HEK293T (cell line): ENCODE measurements at regions not wholly inside any gene's neighbourhood (a gene's known extent, or its start where the extent isn't known, plus 50 kb on each side); places are given as distances from the start of the nearest gene placed in this dataset.

Experiments used
- CTCF ChIA-PET: fragments of 350-600 bp; formaldehyde crosslinking; extraction: SDS; loops from one replicate; lab custom pipeline; 2021; ENCODE audit warnings: antibody characterized with exemption, inconsistent platforms; lab: Yijun Ruan, JAX
- POLR2A ChIA-PET: fragments of 350-600 bp; formaldehyde crosslinking; extraction: SDS; loops from one replicate; lab custom pipeline; 2020; ENCODE audit warnings: antibody characterized with exemption, inconsistent platforms; lab: Yijun Ruan, JAX
- DNase-seq: peaks from one replicate; pipeline ENCODE4 v3.0.0; 2012; ENCODE audit warnings: mixed read lengths; ENCODE audit errors: extremely low spot score
- ARNT ChIP-seq: fragments of 450-650 bp; IDR thresholded peaks from 2 replicates; pipeline ENCODE4 v1.6.1; 2017; ENCODE audit warnings: mild to moderate bottlenecking
- BHLHE40 ChIP-seq: fragments of 450-650 bp; IDR thresholded peaks from 2 replicates; pipeline ENCODE4 v1.6.1; 2016; ENCODE audit warnings: mild to moderate bottlenecking, moderate library complexity, borderline replicate concordance
- CTBP1 ChIP-seq: fragments of 450-650 bp; IDR thresholded peaks from 2 replicates; pipeline ENCODE4 v1.6.1; 2016; ENCODE audit warnings: borderline replicate concordance
- ELF4 ChIP-seq: fragments of 450-650 bp; IDR thresholded peaks from 2 replicates; pipeline ENCODE4 v1.6.1; 2017; ENCODE audit warnings: antibody characterized with exemption
- FOXA1 ChIP-seq: fragments of 450-650 bp; IDR thresholded peaks from 2 replicates; pipeline ENCODE4 v1.6.1; 2016; ENCODE audit warnings: mild to moderate bottlenecking
- FOXK2 ChIP-seq: fragments of 450-650 bp; IDR thresholded peaks from 2 replicates; pipeline ENCODE4 v1.6.1; 2016; ENCODE audit warnings: mild to moderate bottlenecking
- FOXM1 ChIP-seq: fragments of 450-650 bp; IDR thresholded peaks from 2 replicates; pipeline ENCODE4 v1.6.1; 2017; ENCODE audit warnings: mild to moderate bottlenecking, borderline replicate concordance
- HDGF ChIP-seq: fragments of 450-650 bp; IDR thresholded peaks from 2 replicates; pipeline ENCODE4 v1.6.1; 2017; ENCODE audit warnings: antibody characterized with exemption, borderline replicate concordance
- L3MBTL2 ChIP-seq: fragments of 450-650 bp; conservative IDR thresholded peaks from 2 replicates; pipeline ENCODE4 v1.6.1; 2016; ENCODE audit warnings: mild to moderate bottlenecking
- LEF1 ChIP-seq: fragments of 450-650 bp; IDR thresholded peaks from 2 replicates; pipeline ENCODE4 v1.6.1; 2017; ENCODE audit warnings: mild to moderate bottlenecking, borderline replicate concordance
- NFRKB ChIP-seq: fragments of 450-650 bp; IDR thresholded peaks from 2 replicates; pipeline ENCODE4 v1.6.1; 2016; ENCODE audit warnings: mild to moderate bottlenecking, moderate library complexity
- PKNOX1 ChIP-seq: fragments of 450-650 bp; IDR thresholded peaks from 2 replicates; pipeline ENCODE4 v1.6.1; 2016
- SP1 ChIP-seq: fragments of 450-650 bp; IDR thresholded peaks from 2 replicates; pipeline ENCODE4 v1.6.1; 2017
- SUZ12 ChIP-seq: fragments of 450-650 bp; IDR thresholded peaks from 2 replicates; pipeline ENCODE4 v1.6.1; 2016; ENCODE audit warnings: mild to moderate bottlenecking
- TARDBP ChIP-seq: fragments of 450-650 bp; IDR thresholded peaks from 2 replicates; pipeline ENCODE4 v1.6.1; 2016
- ZNF384 ChIP-seq: fragments of 450-650 bp; IDR thresholded peaks from 2 replicates; pipeline ENCODE4 v1.6.1; 2016

- TF ChIP-seq L3MBTL2 = no peak
- ChIA-PET POLR2A (no interaction called here), CTCF (no interaction called here)
- DNase-seq = no peak
Measured at GRCh38 chr2:147171941-147172340, 672.9 kb upstream of the ACVR2A start.

- ChIA-PET CTCF (no interaction called here), POLR2A (no interaction called here)
- TF ChIP-seq HDGF (no peak), BHLHE40 (no peak), PKNOX1 (no peak), ZNF384 (no peak), ARNT (no peak), SP1 (no peak), NFRKB (no peak), TARDBP (no peak), LEF1 (no peak), ELF4 (no peak)
- no peak for DNase-seq
Measured at GRCh38 chr2:147170932-147171331, 673.9 kb upstream of the ACVR2A start.

- ChIA-PET CTCF (no interaction called here), POLR2A (no interaction called here)
- no peak for DNase-seq
- TF ChIP-seq SUZ12 = no peak
- TF ChIP-seq HDGF = no peak
Measured at GRCh38 chr2:147165697-147166382, 679.0 kb upstream of the ACVR2A start.

- ChIA-PET CTCF (no interaction called here), POLR2A (no interaction called here)
- no peak for DNase-seq
- TF ChIP-seq L3MBTL2 (no peak), LEF1 (no peak), FOXK2 (no peak), ZNF384 (no peak), SUZ12 (no peak), HDGF (no peak), BHLHE40 (no peak), ARNT (no peak), FOXM1 (no peak), PKNOX1 (no peak), ELF4 (no peak), SP1 (no peak), CTBP1 (no peak), FOXA1 (no peak), TARDBP (no peak), NFRKB (no peak)
Measured at GRCh38 chr2:147164563-147164962, 680.3 kb upstream of the ACVR2A start.

- no peak for TF ChIP-seq L3MBTL2
- ChIA-PET CTCF (no interaction called here), POLR2A (no interaction called here)
- no peak for DNase-seq
Measured at GRCh38 chr2:147161746-147162145, 683.1 kb upstream of the ACVR2A start.

GRCh38 chr2:147156970-147157369 lies 687.9 kb upstream of the ACVR2A start:
- CTCF ChIA-PET = no interaction called here
- DNase-seq = no peak
- TF ChIP-seq LEF1 (no peak), ZNF384 (no peak), SUZ12 (no peak), BHLHE40 (no peak), FOXK2 (no peak), ELF4 (no peak), ARNT (no peak), FOXA1 (no peak), NFRKB (no peak), L3MBTL2 (no peak), SP1 (no peak), CTBP1 (no peak), FOXM1 (no peak), PKNOX1 (no peak), TARDBP (no peak), HDGF (no peak)
- POLR2A ChIA-PET = no interaction called here

GRCh38 chr2:147150241-147150635 lies 694.6 kb upstream of the ACVR2A start:
- no peak for TF ChIP-seq SP1
- no peak for TF ChIP-seq TARDBP
- no peak for TF ChIP-seq CTBP1
- no peak for TF ChIP-seq FOXM1
- ChIA-PET POLR2A (no interaction called here), CTCF (no interaction called here)
- no peak for DNase-seq
